ENCODE measurements at regions not wholly inside any gene's neighbourhood (a gene's known extent, or its start where the extent isn't known, plus 50 kb on each side); places are given as distances from the start of the nearest gene placed in this dataset.
"Not testable (repeated sequence)": the region's sequence is repeated elsewhere in the genome, so short reads cannot be mapped to it uniquely, and the experiment has no call there.

DNA sequence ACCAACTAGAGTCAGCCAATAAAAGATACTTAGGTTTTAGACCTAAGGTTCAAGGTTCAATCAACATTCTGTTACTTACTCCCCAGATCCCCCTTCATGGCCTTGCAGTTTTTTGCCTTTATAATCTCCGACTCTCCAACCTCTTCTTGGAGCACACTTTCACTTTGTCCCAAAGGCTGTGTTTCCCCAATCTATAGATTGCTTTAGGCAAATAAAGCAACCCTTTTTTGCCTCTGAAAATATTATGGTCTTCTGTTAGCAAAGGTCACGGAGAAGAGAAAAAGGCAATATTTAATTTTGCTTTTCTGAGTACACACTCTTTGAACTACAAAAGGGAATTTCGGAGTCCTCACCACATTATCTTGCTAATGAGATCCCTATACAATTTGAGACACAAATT, 268.1 kb downstream of the PLOD2 start:
- no peak for FAIRE-seq

DNA sequence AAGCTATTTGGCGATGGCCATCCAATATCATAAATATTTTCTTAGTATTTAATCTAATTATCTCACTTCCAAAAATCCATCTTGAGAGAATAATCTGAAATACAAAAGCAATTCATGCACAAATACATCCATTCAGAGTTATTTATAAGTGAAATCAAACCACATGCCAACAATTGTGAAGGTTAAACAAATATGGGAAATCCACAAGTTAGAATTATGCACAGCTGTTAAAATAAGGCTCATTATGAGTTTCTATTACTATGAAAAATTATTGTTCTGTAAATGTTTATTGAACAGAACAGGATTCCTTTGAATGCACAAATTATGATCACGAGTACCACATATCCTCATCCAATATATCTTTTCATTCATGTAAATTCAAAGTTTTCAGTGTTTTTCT, 267.7 kb downstream of the PLOD2 start:
- FAIRE-seq: no peak

GRCh38 chr3:145898487-145898886, 262.5 kb downstream of the PLOD2 start:
- no peak for FAIRE-seq

DNA sequence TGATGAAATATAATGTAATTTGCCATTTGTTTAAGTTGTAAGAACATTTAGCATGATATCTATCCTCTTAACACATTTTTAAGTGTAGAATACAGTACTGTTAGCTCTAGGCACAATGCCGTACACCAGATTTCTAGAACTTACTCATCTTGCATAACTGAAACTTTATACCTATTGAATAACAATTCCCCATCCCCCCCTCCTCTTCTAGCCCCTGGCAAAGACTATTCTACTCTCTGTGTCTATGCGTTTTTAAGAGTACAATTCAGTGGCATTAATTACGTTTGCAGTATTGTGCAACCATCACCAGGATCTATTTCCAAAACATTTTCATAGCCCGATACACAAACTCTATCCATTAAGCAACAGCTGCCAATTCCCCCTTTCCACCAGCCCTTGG, 261.7 kb downstream of the PLOD2 start:
- no peak for FAIRE-seq

GRCh38 chr3:145900056-145900829, 260.7 kb downstream of the PLOD2 start:
- no peak for FAIRE-seq

DNA sequence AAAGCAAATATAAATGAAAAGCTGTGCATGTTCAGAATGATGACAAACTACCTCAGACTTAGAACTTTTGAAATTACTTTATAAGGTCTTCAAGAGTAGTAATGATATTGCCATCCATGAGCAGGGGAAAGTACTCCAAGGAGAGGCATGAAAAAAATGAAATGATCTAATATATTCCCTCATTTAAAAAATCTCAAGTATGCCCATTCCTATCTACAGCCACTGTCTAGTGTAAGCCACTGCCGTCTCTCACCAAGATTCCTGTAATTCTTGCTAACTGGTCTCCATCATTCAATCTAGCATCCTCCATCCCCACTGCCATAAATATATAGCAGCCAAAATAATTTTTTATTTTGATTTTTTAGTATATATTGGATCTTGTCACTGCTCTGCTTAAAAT, 258.8 kb downstream of the PLOD2 start:
- no peak for FAIRE-seq

- FAIRE-seq: no peak
Measured at GRCh38 chr3:145903472-145904013, 257.4 kb downstream of the PLOD2 start.

DNA sequence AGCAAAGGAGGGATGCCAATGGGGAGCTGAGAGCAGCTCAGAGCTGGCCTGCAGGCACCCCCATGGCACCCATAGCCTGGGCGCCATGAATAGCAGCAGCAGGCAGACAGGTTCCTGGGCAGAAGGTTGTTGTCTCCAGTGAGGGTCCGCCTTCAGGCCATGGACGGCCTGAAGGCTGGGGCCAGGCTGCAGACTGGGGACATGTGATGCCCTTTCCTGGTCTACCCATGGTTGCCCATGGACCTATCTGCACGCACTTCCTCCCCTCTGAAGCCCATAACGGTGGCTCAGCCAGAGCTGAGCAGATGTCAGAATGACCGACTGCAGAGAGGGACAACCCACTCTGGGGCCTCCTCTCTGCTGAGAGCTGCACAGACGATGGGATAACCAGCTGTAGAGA, 256.8 kb downstream of the PLOD2 start:
- no peak for FAIRE-seq

GRCh38 chr3:145906301-145906700, 254.7 kb downstream of the PLOD2 start:
- FAIRE-seq: no peak

GRCh38 chr3:145906755-145907154, 254.2 kb downstream of the PLOD2 start:
- no peak for FAIRE-seq

DNA sequence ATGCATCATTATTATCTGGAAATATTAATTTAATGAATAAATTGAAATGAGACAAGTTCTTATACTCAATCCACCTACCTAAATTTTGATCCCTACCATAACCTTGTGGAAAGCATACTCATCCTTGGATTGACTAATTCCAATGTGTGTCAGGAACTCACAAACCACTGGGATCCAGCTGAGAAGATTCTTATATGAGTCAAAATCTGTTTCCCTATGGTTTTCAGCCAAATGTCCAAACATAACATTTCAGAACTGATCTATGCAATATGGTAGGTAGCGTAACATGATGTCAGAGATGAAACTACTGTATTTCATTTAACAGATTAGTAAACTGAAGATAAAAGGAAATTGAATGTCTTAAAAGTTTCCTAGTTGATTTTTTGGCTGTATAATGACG, 250.0 kb downstream of the PLOD2 start:
- no peak for FAIRE-seq

DNA sequence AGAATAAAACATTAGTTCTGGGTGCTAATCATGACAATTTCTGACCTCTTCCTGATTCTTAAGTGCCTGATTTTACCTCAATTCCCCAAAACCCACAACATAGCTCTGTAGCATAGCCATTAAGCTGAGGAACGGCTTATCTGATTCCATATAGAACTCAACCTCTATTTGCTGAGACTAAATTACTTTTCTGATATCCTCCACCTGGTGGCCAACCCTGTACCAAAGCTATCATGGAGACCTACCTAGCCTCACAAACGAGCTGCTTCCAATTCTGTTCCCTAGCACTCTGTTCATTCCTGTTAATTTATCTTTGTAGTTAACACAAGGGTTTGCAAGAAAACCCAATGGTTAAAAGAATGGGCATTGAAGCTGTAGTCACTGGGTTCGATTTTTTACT, 245.2 kb downstream of the PLOD2 start:
- FAIRE-seq: no peak

DNA sequence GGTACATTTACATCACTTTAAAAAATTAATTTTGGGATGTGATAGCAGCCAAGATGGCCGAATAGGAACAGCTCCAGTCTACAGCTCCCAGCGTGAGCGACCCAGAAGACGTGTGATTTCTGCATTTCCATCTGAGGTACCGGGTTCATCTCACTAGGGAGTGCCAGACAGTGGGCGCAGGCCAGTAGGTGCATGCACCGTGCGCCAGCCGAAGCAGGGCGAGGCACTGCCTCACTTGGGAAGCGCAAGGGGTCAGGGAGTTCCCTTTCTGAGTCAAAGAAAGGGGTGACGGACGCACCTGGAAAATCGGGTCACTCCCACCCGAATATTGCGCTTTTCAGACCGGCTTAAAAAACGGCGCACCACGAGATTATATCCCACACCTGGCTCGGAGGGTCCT, 233.2 kb downstream of the PLOD2 start:
- FAIRE-seq: not testable (repeated sequence)

DNA sequence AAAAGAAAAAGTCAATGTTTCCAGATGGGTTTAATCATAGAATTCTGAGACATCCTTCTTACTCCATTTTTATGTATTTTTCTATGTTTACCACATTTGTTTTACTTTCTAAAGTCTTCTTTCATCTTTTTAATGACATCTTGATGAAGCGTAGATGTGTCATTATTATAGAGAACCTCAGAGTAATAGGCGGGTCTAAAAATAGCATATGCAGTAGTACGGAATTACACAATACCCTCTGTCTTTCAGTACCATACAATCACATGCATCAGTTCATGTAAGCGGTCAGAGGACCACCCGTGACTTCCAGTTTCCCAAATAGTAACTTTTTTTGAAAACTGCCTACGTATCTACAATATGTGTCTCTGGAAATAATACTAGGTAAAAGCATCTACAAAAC, 224.0 kb downstream of the PLOD2 start:
- peak; percentile 97 for FAIRE-seq

DNA sequence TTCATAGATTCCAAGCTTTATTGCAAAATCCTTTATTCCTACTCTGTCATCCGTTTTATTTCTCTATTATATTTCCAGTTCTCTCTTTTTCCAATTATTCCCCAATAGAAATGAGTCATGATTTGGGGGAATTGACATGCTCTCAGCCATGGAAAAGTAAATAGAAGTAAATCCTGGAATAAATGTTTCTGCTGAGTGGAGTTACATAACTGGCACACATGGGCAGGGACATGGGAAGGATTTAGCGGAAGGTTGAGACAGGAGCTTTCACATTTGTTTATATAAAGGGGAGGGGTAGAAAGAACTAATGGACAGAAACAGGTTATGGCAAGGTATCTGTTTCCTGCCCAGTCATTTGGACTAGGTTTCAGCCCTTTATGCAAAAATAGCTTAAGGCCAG, 221.6 kb downstream of the PLOD2 start:
- FAIRE-seq: no peak

DNA sequence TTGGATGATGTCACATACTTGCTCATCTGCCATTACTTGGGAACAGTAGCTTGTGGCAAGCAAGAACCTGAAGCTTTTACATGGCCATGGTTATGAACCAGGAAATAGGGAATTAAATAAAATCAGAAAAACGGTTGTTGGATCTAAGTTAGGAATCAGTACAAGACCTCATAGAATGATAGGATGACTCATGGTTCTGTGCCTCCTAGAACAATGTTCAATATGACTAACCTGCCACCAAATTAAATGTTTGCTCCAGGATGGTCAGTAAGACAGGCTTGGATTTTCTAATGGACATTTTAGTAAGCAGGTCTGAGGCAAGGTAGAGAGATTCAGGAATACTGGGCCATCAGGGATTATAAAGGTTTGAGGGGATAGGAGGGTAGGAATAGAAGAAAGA, 218.9 kb downstream of the PLOD2 start:
- no peak for FAIRE-seq

GRCh38 chr3:145943952-145944351, 217.0 kb downstream of the PLOD2 start:
- no peak for FAIRE-seq

GRCh38 chr3:145951441-145951840, 209.5 kb downstream of the PLOD2 start:
- no peak for FAIRE-seq

DNA sequence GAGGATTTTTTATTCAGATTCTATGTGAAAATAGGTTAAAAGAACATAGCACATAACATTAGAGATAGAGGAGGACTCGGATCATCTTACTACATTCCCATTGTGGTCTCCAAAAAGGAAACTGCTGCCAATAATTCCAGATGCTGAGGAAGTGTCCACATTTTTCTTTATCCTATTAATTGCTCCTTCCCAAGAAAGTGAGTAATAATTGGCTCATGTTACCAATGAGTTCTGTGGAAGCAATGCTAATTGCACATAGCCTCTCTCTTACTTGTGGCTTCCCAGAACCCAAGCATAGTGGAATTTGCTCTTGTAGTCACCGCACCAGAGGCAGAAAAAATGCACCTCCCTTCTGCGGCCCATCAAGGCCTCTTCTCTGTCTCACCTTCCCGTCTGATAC, 208.4 kb downstream of the PLOD2 start:
- no peak for FAIRE-seq

GRCh38 chr3:145953316-145953715, 207.7 kb downstream of the PLOD2 start:
- no peak for FAIRE-seq

DNA sequence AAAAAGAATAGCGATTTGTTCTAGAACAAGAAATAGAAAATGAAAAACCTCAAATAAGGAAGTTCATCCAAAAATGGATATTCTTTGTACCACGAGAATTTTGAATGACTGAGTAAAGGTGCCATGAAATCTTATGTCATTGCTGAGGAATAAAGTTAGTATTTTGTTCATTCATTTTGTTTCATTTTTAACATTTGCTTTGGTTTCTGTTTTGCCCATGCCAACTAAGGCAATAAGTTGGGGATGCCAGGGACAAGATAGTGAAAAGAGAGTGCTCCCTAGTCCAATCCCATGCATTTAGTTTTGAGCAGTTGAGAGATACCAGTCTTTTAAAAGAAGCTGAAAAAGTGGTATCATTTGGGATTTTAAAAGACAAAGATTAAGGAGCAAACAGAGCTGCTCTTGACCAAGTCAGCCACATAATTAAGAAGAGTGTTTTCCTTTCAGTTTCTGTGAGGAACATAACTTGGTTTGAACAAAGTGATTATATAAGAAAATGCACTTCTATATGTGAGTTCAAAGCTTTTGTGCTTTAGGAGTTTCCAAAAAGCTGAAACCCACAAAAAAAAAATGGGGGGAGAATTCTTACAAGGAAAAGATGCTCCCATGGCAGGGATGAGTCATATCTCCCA, 201.4 kb downstream of the PLOD2 start:
- no peak for FAIRE-seq

GRCh38 chr3:145963111-145963510, 197.9 kb downstream of the PLOD2 start:
- no peak for FAIRE-seq

DNA sequence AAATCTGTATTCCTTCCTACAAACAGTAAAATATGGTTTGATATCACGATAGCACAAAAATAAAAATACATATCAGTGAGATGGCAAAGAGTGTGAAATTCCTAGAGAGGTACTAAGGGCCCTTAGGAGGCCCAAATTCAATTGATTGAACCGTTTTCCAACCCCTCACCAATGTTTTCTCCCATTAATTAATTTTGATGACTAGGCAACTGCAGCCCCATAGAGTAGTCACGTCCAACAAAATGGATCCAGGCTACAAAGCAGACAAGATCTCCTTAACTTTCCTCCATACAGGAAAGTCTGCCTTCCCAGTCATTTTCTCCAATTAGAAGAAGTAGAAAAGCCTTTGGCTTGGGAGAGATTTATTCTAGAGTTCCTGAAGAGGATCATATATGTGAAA, 193.9 kb downstream of the PLOD2 start:
- no peak for FAIRE-seq

GRCh38 chr3:145971186-145971585, 189.8 kb downstream of the PLOD2 start:
- FAIRE-seq: no peak

Measured in endometrium (tissue), 2 donors.